CD14-positive monocyte (primary cell): ENCODE measurements at regions not wholly inside any gene's neighbourhood (a gene's known extent, or its start where the extent isn't known, plus 50 kb on each side); places are given as distances from the start of the nearest gene placed in this dataset.

Source experiments
- DNase-seq, 3 donors: peaks; one replicate each; pipeline ENCODE4 v3.0.0-alpha.2; 2011 to 2022
- H2AFZ ChIP-seq: 2 replicates; pipeline ENCODE4 v1.6.0; 2012; ENCODE audit warnings: mild to moderate bottlenecking, low read depth, low read length, inconsistent platforms; ENCODE audit not compliant: insufficient read depth, poor library complexity, severe bottlenecking
- H3K27ac ChIP-seq, 2 donors: 1 replicate in 1 of 2; 2 replicates in 1 of 2; pipeline ENCODE4 v1.5.1; 2012 to 2013; ENCODE audit warnings: low read length in 2 of 2, control low read depth in 1 of 2, inconsistent platforms in 1 of 2, low read depth in 1 of 2, mild to moderate bottlenecking in 1 of 2
- H3K27me3 ChIP-seq, 2 donors: one replicate each; pipeline versions ENCODE4 v1.6.0 to v1.6.1; 2011 to 2013; ENCODE audit warnings: low read length in 2 of 2; ENCODE audit not compliant: control insufficient read depth in 2 of 2, insufficient read depth in 2 of 2
- H3K36me3 ChIP-seq, 2 donors: replicated peaks in 1 of 2; 1 replicate in 1 of 2; 2 replicates in 1 of 2; pipeline versions ENCODE4 v1.5.1 to v1.6.1; 2012 to 2013; ENCODE audit warnings: low read length in 2 of 2, control low read depth in 1 of 2, inconsistent platforms in 1 of 2, mild to moderate bottlenecking in 1 of 2; ENCODE audit not compliant: insufficient read depth in 2 of 2, control insufficient read depth in 1 of 2
- H3K4me1 ChIP-seq, 2 donors: 1 replicate in 1 of 2; 2 replicates in 1 of 2; pipeline versions ENCODE4 v1.5.1 to v1.6.1; 2012 to 2013; ENCODE audit warnings: low read length in 2 of 2, control low read depth in 1 of 2, inconsistent platforms in 1 of 2, mild to moderate bottlenecking in 1 of 2, moderate library complexity in 1 of 2; ENCODE audit not compliant: insufficient read depth in 2 of 2, control insufficient read depth in 1 of 2
- H3K4me2 ChIP-seq: replicated peaks from 2 replicates; pipeline ENCODE3; 2012; ENCODE audit warnings: low read length, moderate library complexity, mild to moderate bottlenecking; ENCODE audit not compliant: poor library complexity, severe bottlenecking; ENCODE audit errors: extremely low read depth
- H3K4me3 ChIP-seq, 3 experiments: fragments of 200-600 bp in 1 of 3; sonication (generic) in 1 of 3; replicated peaks in 1 of 3; 1 replicate in 2 of 3; 2 replicates in 1 of 3; pipeline ENCODE4 v1.5.1; 2011 to 2013; ENCODE audit warnings: low read length in 3 of 3, mild to moderate bottlenecking in 3 of 3, control low read depth in 2 of 3, low read depth in 2 of 3, inconsistent platforms in 1 of 3, moderate library complexity in 1 of 3
- H3K79me2 ChIP-seq: 2 replicates; pipeline ENCODE4 v1.6.0; 2012; ENCODE audit warnings: mild to moderate bottlenecking, control low read depth, inconsistent platforms, low read length, moderate library complexity; ENCODE audit not compliant: insufficient read depth
- H3K9ac ChIP-seq: 2 replicates; pipeline ENCODE4 v1.6.0; 2017; ENCODE audit warnings: low read length, mild to moderate bottlenecking; ENCODE audit not compliant: insufficient read depth, poor library complexity, severe bottlenecking
- H3K9me3 ChIP-seq, 2 donors: replicated peaks in 1 of 2; 1 replicate in 1 of 2; 2 replicates in 1 of 2; pipeline versions ENCODE4 v1.5.1 to v1.6.1; 2012 to 2013; ENCODE audit warnings: low read length in 2 of 2, control low read depth in 1 of 2; ENCODE audit not compliant: control insufficient read depth in 1 of 2, insufficient read depth in 1 of 2
- H4K20me1 ChIP-seq: 2 replicates; pipeline ENCODE4 v1.6.0; 2012; ENCODE audit warnings: mild to moderate bottlenecking, low read length, control low read depth, moderate library complexity; ENCODE audit not compliant: insufficient read depth
- H3K27ac Mint-ChIP-seq, 7 donors: one replicate each; pipeline ENCODE4 v1.8.0; 2020; ENCODE audit warnings: mild to moderate bottlenecking in 7 of 7, mixed read lengths in 7 of 7, moderate library complexity in 6 of 7, inconsistent platforms in 2 of 7
- H3K27me3 Mint-ChIP-seq, 3 donors: one replicate each; pipeline ENCODE4 v1.8.0; 2021 to 2022; ENCODE audit warnings: low read depth in 3 of 3, mild to moderate bottlenecking in 3 of 3, mixed read lengths in 3 of 3, moderate library complexity in 3 of 3, inconsistent platforms in 1 of 3
- H3K36me3 Mint-ChIP-seq, 2 donors: one replicate each; pipeline ENCODE4 v1.8.0; 2020; ENCODE audit warnings: mixed read lengths in 2 of 2, inconsistent platforms in 1 of 2, mild to moderate bottlenecking in 1 of 2
- H3K4me1 Mint-ChIP-seq: one replicate; pipeline ENCODE4 v1.8.0; 2020; ENCODE audit warnings: mild to moderate bottlenecking, mixed read lengths
- H3K4me3 Mint-ChIP-seq, 2 donors: one replicate each; pipeline ENCODE4 v1.8.0; 2020; ENCODE audit warnings: mild to moderate bottlenecking in 2 of 2, mixed read lengths in 2 of 2, moderate library complexity in 1 of 2
- H3K9me3 Mint-ChIP-seq, 7 donors: one replicate each; pipeline ENCODE4 v1.8.0; 2020 to 2022; ENCODE audit warnings: mixed read lengths in 7 of 7, mild to moderate bottlenecking in 6 of 7, moderate library complexity in 6 of 7, inconsistent platforms in 2 of 7
- WGBS: methylation state at CpG from one replicate; pipeline ENCODE4 v1.1.5; 2013; ENCODE audit warnings: missing lambda C conversion rate; ENCODE audit not compliant: insufficient coverage; 5-methylcytosine and 5-hydroxymethylcytosine counted together
- intact Hi-C, 2 donors: fragments of 100-400 bp; cut with micrococcal nuclease; formaldehyde crosslinking; loops; one replicate each; pipeline versions ENCODE4 v1.15.0 to v1.15.1; 2023
- TF ChIP-seq, protein P1 (sequence below): fragments of 200-600 bp; IDR thresholded peaks from one replicate; pipeline ENCODE4 v1.8.0; 2022; ENCODE audit warnings: antibody characterized with exemption, mild to moderate bottlenecking

DNA sequence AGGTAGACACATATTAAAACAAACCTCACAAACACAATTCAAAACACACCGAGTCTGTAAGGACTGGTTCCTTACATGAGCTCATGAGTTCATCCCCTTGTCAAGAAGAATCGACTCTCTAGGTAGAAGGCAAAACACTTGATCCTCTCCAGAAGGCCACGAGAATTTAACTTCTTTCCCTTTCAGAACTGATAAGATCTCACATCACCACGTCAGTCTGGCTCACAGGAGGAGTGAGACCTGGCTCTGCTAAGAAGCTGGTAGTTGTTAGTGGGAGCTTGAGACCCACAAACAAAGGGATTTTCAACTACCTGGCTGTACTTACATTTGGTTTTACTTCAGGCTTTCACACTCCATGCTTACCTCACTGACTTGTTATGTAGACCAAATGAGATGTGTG lies 459.2 kb downstream of the ARHGEF28 start:
- WGBS = 75% methylated on average over 2 of the region's 4 CpGs
- H3K27ac ChIP-seq = no peak overlapping the region
- H3K4me3 ChIP-seq = no peak overlapping the region
- no peaks in the 10 kb centered on the region for H3K36me3 ChIP-seq
- Mint-ChIP-seq H3K27ac (no peak overlapping the region), H3K4me3 (no peak overlapping the region), H3K27me3 (peaks cover 7 to 9% (median 8%) of the 10 kb centered on the region in 3 donors), H3K9me3 (peaks cover 0 to 2% (median 0%) of the 10 kb centered on the region in 7 donors), H3K36me3 (no peaks in the 10 kb centered on the region), H3K4me1 (peaks cover 5% of the 10 kb centered on the region)
- H3K9me3 ChIP-seq = no peaks in the 10 kb centered on the region
- DNase-seq = no peak
- H3K9ac ChIP-seq = no peak overlapping the region
- H4K20me1 ChIP-seq = no peaks in the 10 kb centered on the region
- H3K4me2 ChIP-seq = no peak overlapping the region
- no peak overlapping the region for H2AFZ ChIP-seq
- intact Hi-C loops = no loop called here
- TF ChIP-seq, protein P1, sequence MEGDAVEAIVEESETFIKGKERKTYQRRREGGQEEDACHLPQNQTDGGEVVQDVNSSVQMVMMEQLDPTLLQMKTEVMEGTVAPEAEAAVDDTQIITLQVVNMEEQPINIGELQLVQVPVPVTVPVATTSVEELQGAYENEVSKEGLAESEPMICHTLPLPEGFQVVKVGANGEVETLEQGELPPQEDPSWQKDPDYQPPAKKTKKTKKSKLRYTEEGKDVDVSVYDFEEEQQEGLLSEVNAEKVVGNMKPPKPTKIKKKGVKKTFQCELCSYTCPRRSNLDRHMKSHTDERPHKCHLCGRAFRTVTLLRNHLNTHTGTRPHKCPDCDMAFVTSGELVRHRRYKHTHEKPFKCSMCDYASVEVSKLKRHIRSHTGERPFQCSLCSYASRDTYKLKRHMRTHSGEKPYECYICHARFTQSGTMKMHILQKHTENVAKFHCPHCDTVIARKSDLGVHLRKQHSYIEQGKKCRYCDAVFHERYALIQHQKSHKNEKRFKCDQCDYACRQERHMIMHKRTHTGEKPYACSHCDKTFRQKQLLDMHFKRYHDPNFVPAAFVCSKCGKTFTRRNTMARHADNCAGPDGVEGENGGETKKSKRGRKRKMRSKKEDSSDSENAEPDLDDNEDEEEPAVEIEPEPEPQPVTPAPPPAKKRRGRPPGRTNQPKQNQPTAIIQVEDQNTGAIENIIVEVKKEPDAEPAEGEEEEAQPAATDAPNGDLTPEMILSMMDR = no peak
- H3K79me2 ChIP-seq = no peaks in the 10 kb centered on the region
- peaks cover 0 to 3% of the 10 kb centered on the region in 2 donors for H3K4me1 ChIP-seq
- H3K27me3 ChIP-seq = no peaks in the 10 kb centered on the region

DNA sequence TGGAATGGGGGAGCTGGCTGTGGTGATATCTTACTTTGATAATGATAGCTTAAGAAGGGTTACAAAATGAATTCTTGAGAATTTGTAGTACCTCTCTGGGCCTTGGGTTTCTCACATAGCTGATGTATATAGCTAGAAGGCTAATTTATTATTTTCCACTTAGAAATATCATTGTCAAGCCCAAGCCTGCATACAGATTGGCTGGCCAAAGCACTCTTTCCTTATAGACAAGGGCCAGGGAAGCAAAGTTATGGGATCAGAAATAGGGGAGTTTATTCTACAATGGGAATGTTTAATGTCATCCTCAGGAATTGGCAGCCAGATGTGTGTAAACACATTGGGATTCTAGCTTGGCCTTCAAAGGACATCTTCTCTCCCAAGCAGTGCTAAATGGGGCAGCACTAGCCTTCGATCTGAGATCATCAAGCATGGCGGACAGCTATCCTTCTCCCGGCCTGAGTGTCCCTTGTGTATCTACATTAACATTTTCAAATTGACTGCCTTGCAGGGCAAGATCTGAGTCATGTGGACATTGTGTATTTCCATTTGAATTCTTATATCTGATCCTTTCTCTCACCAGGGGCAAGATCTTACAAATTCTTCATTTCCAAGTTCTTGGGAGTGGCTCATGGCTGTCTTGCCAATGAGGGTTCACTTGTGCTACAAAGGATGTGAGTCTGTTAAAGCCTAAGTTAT lies 457.2 kb downstream of the ARHGEF28 start:
- Mint-ChIP-seq H3K27ac (no peak overlapping the region), H3K36me3 (no peaks in the 10 kb centered on the region), H3K27me3 (peaks cover 0 to 7% (median 4%) of the 10 kb centered on the region in 3 donors), H3K9me3 (peaks cover 0 to 2% (median 0%) of the 10 kb centered on the region in 7 donors), H3K4me3 (no peak overlapping the region), H3K4me1 (peaks cover 5% of the 10 kb centered on the region)
- Histone ChIP-seq H4K20me1 (no peaks in the 10 kb centered on the region), H3K27ac (no peak overlapping the region), H3K4me2 (no peak overlapping the region), H3K4me3 (no peak overlapping the region), H3K79me2 (no peaks in the 10 kb centered on the region), H3K4me1 (peaks cover 0 to 3% of the 10 kb centered on the region in 2 donors), H3K9ac (no peak overlapping the region), H3K27me3 (no peaks in the 10 kb centered on the region), H3K36me3 (no peaks in the 10 kb centered on the region), H2AFZ (no peak overlapping the region), H3K9me3 (no peaks in the 10 kb centered on the region)
- TF ChIP-seq, protein P1 = no peak
- intact Hi-C loops = no loop called here
- no peak for DNase-seq
- WGBS = 86% methylated on average over 3 of the region's 3 CpGs
